ENCODE measurements at regions not wholly inside any gene's neighbourhood (a gene's known extent, or its start where the extent isn't known, plus 50 kb on each side); places are given as distances from the start of the nearest gene placed in this dataset.

GRCh38 chr1:116287341-116288200 lies 85.5 kb upstream of the ATP1A1 start:
- no peaks in the 10 kb centered on the region for H3K27me3 ChIP-seq (ENCODE audit: low read length)
- H3K9ac ChIP-seq (ENCODE audit: low read length) = peak overlapping the region; percentile 28
- H3K4me2 ChIP-seq (ENCODE audit: low read depth, low read length, poor library complexity, severe bottlenecking) = peak overlapping the region; percentile 36
- no peaks in the 10 kb centered on the region for H4K20me1 ChIP-seq (ENCODE audit: insufficient read depth, low read depth, low read length)
- H3K27ac ChIP-seq (ENCODE audit: low read length) = no peak overlapping the region
- no peaks in the 10 kb centered on the region for H3K36me3 ChIP-seq (ENCODE audit: insufficient read depth, low read length)
- peaks cover 46% of the 10 kb centered on the region for H3K4me1 ChIP-seq (ENCODE audit: low read length)
- DNase-seq = no peak
- no peak overlapping the region; the same call in 1 of the 2 replicates for H2AFZ ChIP-seq (ENCODE audit: low read length)
- H3K4me3 ChIP-seq (ENCODE audit: low read length) = no peak overlapping the region
- H3K9me2 ChIP-seq (replicated peaks; ENCODE audit: insufficient read depth, low read length) = no peaks in the 10 kb centered on the region
- no peaks in the 10 kb centered on the region for H3K9me3 ChIP-seq (ENCODE audit: low read length)
- no peaks in the 10 kb centered on the region for H3K79me2 ChIP-seq (ENCODE audit: low read length)

GRCh38 chr1:116288201-116288598 lies 84.8 kb upstream of the ATP1A1 start:
- Histone ChIP-seq H4K20me1 (ENCODE audit: insufficient read depth, low read depth, low read length) (no peaks in the 10 kb centered on the region), H3K9ac (ENCODE audit: low read length) (peak overlapping the region; percentile 28), H2AFZ (ENCODE audit: low read length) (no peak overlapping the region; the same call in 1 of the 2 replicates), H3K4me2 (ENCODE audit: low read depth, low read length, poor library complexity, severe bottlenecking) (peak overlapping the region; percentile 36), H3K27ac (ENCODE audit: low read length) (no peak overlapping the region), H3K79me2 (ENCODE audit: low read length) (no peaks in the 10 kb centered on the region), H3K9me3 (ENCODE audit: low read length) (no peaks in the 10 kb centered on the region), H3K9me2 (replicated peaks; ENCODE audit: insufficient read depth, low read length) (no peaks in the 10 kb centered on the region), H3K4me3 (ENCODE audit: low read length) (no peak overlapping the region), H3K27me3 (ENCODE audit: low read length) (no peaks in the 10 kb centered on the region), H3K4me1 (ENCODE audit: low read length) (peaks cover 46% of the 10 kb centered on the region), H3K36me3 (ENCODE audit: insufficient read depth, low read length) (no peaks in the 10 kb centered on the region)
- DNase-seq = peak; percentile 62

DNA sequence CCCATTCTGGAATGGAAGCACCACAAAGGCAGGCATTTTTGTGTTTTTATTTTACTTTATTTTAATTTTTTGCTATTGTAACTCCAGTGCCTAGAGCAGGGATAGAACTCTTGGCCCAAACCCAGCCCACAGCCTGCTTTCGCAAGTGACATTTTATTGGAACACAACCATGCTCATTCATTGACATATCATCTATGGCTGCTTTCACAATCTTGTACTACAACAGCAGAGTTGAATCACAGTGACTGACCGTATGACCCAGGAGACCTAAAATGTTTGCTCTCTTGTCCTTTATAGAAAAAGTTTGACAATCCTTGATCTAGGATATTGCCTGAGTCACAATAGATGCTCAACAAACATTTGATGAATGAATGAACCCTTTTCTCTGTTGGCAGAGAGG lies 83.9 kb upstream of the ATP1A1 start:
- no peak overlapping the region for H3K27ac ChIP-seq (ENCODE audit: low read length)
- no peak for DNase-seq
- peak overlapping the region; percentile 28 for H3K4me2 ChIP-seq (ENCODE audit: low read depth, low read length, poor library complexity, severe bottlenecking)
- no peak overlapping the region for H2AFZ ChIP-seq (ENCODE audit: low read length)
- no peaks in the 10 kb centered on the region for H3K79me2 ChIP-seq (ENCODE audit: low read length)
- H3K4me3 ChIP-seq (ENCODE audit: low read length) = peak overlapping the region; percentile 6; the same call in 1 of the 2 replicates
- H3K9ac ChIP-seq (ENCODE audit: low read length) = no peak overlapping the region
- no peaks in the 10 kb centered on the region for H3K36me3 ChIP-seq (ENCODE audit: insufficient read depth, low read length)
- no peaks in the 10 kb centered on the region for H4K20me1 ChIP-seq (ENCODE audit: insufficient read depth, low read depth, low read length)
- H3K9me2 ChIP-seq (replicated peaks; ENCODE audit: insufficient read depth, low read length) = no peaks in the 10 kb centered on the region
- H3K27me3 ChIP-seq (ENCODE audit: low read length) = no peaks in the 10 kb centered on the region
- peaks cover 50% of the 10 kb centered on the region for H3K4me1 ChIP-seq (ENCODE audit: low read length)
- no peaks in the 10 kb centered on the region for H3K9me3 ChIP-seq (ENCODE audit: low read length)

DNA sequence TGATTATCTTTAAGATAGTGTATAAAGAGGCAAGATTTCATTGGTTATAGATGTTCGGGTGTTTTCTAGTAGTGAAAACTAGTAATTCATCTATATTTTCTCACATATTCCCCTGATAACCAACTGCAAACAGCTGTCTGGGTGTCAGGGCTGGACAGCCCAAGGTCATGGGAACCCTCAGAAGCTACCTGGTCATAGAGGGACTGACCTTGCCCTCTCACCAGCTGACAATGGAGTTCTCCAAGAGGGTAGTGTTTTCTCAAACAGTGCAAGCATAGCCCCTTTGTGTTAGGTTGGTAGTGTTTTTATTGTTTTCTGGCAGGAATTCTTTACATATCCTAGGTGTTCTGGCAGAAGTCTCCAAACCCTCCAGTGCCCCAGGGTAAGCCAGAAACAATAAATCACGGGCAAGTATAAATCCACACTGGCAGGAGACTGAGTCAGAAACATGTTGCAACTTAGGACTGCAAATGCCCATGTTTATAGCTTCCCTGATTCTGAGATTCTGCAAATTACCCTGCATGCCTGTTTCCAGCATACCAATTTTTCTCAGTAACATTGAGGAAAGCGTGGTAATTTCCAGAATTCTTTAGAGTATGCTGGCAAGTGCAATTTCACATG lies 82.8 kb upstream of the ATP1A1 start:
- no peak overlapping the region for H3K27ac ChIP-seq (ENCODE audit: low read length)
- no peak overlapping the region for H3K4me3 ChIP-seq (ENCODE audit: low read length)
- no peak overlapping the region for H3K9ac ChIP-seq (ENCODE audit: low read length)
- H3K79me2 ChIP-seq (ENCODE audit: low read length) = no peaks in the 10 kb centered on the region
- no peaks in the 10 kb centered on the region for H4K20me1 ChIP-seq (ENCODE audit: insufficient read depth, low read depth, low read length)
- no peak overlapping the region for H3K4me2 ChIP-seq (ENCODE audit: low read depth, low read length, poor library complexity, severe bottlenecking)
- H3K27me3 ChIP-seq (ENCODE audit: low read length) = no peaks in the 10 kb centered on the region
- peaks cover 50% of the 10 kb centered on the region for H3K4me1 ChIP-seq (ENCODE audit: low read length)
- no peak for DNase-seq
- no peaks in the 10 kb centered on the region for H3K36me3 ChIP-seq (ENCODE audit: insufficient read depth, low read length)
- no peaks in the 10 kb centered on the region for H3K9me3 ChIP-seq (ENCODE audit: low read length)
- 0 out of 2 replicates have a peak overlapping the region, but pooled peaks have one; percentile 6 for H2AFZ ChIP-seq (ENCODE audit: low read length)
- H3K9me2 ChIP-seq (replicated peaks; ENCODE audit: insufficient read depth, low read length) = no peaks in the 10 kb centered on the region

DNA sequence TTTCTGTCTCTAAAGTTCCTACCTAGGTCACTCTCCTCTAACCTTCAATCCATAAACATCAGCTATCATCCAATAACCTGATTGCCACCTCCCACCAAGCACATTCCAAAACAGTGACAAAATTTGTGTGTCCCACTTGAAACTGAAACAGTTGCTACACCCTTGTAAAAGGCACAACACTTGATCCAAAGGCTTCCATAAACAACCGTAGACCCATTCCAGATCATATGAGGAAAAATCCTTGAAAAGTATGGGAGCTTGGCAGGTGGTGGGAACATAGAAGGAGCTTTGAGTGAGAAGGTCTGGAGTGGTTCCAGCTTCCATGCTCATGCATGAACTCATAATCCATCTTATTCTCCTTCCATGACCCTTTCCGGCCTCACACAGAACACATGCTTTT lies 82.0 kb upstream of the ATP1A1 start:
- H3K9me2 ChIP-seq (replicated peaks; ENCODE audit: insufficient read depth, low read length) = no peaks in the 10 kb centered on the region
- H3K4me3 ChIP-seq (ENCODE audit: low read length) = no peak overlapping the region
- no peaks in the 10 kb centered on the region for H3K27me3 ChIP-seq (ENCODE audit: low read length)
- DNase-seq = no peak
- no peak overlapping the region for H3K9ac ChIP-seq (ENCODE audit: low read length)
- H2AFZ ChIP-seq (ENCODE audit: low read length) = no peak overlapping the region
- no peaks in the 10 kb centered on the region for H3K9me3 ChIP-seq (ENCODE audit: low read length)
- no peaks in the 10 kb centered on the region for H4K20me1 ChIP-seq (ENCODE audit: insufficient read depth, low read depth, low read length)
- no peak overlapping the region for H3K27ac ChIP-seq (ENCODE audit: low read length)
- H3K4me2 ChIP-seq (ENCODE audit: low read depth, low read length, poor library complexity, severe bottlenecking) = no peak overlapping the region
- H3K36me3 ChIP-seq (ENCODE audit: insufficient read depth, low read length) = no peaks in the 10 kb centered on the region
- no peaks in the 10 kb centered on the region for H3K79me2 ChIP-seq (ENCODE audit: low read length)
- peaks cover 48% of the 10 kb centered on the region for H3K4me1 ChIP-seq (ENCODE audit: low read length)

- Histone ChIP-seq H3K36me3 (ENCODE audit: insufficient read depth, low read length) (no peaks in the 10 kb centered on the region), H3K4me1 (ENCODE audit: low read length) (peaks cover 27% of the 10 kb centered on the region), H3K9me2 (replicated peaks; ENCODE audit: insufficient read depth, low read length) (no peaks in the 10 kb centered on the region), H3K27me3 (ENCODE audit: low read length) (no peaks in the 10 kb centered on the region), H3K27ac (ENCODE audit: low read length) (no peak overlapping the region), H3K4me2 (ENCODE audit: low read depth, low read length, poor library complexity, severe bottlenecking) (no peak overlapping the region), H3K9me3 (ENCODE audit: low read length) (no peaks in the 10 kb centered on the region), H3K9ac (ENCODE audit: low read length) (no peak overlapping the region), H4K20me1 (ENCODE audit: insufficient read depth, low read depth, low read length) (no peaks in the 10 kb centered on the region), H2AFZ (ENCODE audit: low read length) (no peak overlapping the region), H3K79me2 (ENCODE audit: low read length) (no peaks in the 10 kb centered on the region), H3K4me3 (ENCODE audit: low read length) (no peak overlapping the region)
- DNase-seq = no peak
Measured at GRCh38 chr1:116292929-116293725, 79.9 kb upstream of the ATP1A1 start.

- no peak for DNase-seq
- Histone ChIP-seq H3K4me1 (ENCODE audit: low read length) (peaks cover 12% of the 10 kb centered on the region), H4K20me1 (ENCODE audit: insufficient read depth, low read depth, low read length) (no peaks in the 10 kb centered on the region), H2AFZ (ENCODE audit: low read length) (no peak overlapping the region), H3K4me2 (ENCODE audit: low read depth, low read length, poor library complexity, severe bottlenecking) (no peak overlapping the region), H3K4me3 (ENCODE audit: low read length) (no peak overlapping the region), H3K9me2 (replicated peaks; ENCODE audit: insufficient read depth, low read length) (no peaks in the 10 kb centered on the region), H3K9ac (ENCODE audit: low read length) (no peak overlapping the region), H3K9me3 (ENCODE audit: low read length) (no peaks in the 10 kb centered on the region), H3K27me3 (ENCODE audit: low read length) (no peaks in the 10 kb centered on the region), H3K36me3 (ENCODE audit: insufficient read depth, low read length) (no peaks in the 10 kb centered on the region), H3K27ac (ENCODE audit: low read length) (no peak overlapping the region), H3K79me2 (ENCODE audit: low read length) (no peaks in the 10 kb centered on the region)
Measured at GRCh38 chr1:116297495-116298212, 75.4 kb upstream of the ATP1A1 start.

Data from Karpas-422 (cell line).